ENCODE measurements at regions not wholly inside any gene's neighbourhood (a gene's known extent, or its start where the extent isn't known, plus 50 kb on each side); places are given as distances from the start of the nearest gene placed in this dataset.

GRCh38 chr4:166680796-166681195 is 553.5 kb downstream of the SPOCK3 start:
- in situ Hi-C loops (cut with HindIII; ENCODE audit: low sequenced_read_pairs): no loop called here
- no peak for TF ChIP-seq CTCF (IDR thresholded peaks at IDR 0.05; ENCODE audit: low read depth, low read length, missing control alignments)
- DNase-seq (ENCODE audit: low read depth): no peak
- no peak overlapping the region for H3K4me3 ChIP-seq (ENCODE audit: low read depth, low read length)

- in situ Hi-C loops (cut with HindIII; ENCODE audit: low sequenced_read_pairs): no loop called here
- TF ChIP-seq CTCF (IDR thresholded peaks at IDR 0.05; ENCODE audit: low read depth, low read length, missing control alignments): no peak
- DNase-seq (ENCODE audit: low read depth): no peak
Observed at GRCh38 chr4:166682200-166682599, 552.1 kb downstream of the SPOCK3 start.

More at GRCh38 chr4:166682200-166682599, 552.1 kb downstream of the SPOCK3 start:
- no peak overlapping the region for H3K4me3 ChIP-seq (ENCODE audit: low read depth, low read length)

All from astrocyte of the cerebellum (primary cell).